Right renal cortex interstitium (tissue), 3 donors: ENCODE measurements at regions not wholly inside any gene's neighbourhood (a gene's known extent, or its start where the extent isn't known, plus 50 kb on each side); places are given as distances from the start of the nearest gene placed in this dataset.
A peak's percentile ranks its signal among the peaks of the same experiment; 100 is the strongest.

Source experiments
- DNase-seq, 3 donors: peaks; one replicate each; pipeline ENCODE4 v3.0.0-alpha.2; 2013; ENCODE audit warnings: low read depth in 3 of 3, low spot score in 2 of 3

- DNase-seq: peak in 1 of 3 donors; percentile 57
Measured at GRCh38 chr10:78964952-78965633, 103.7 kb upstream of the ZMIZ1 start.

DNA sequence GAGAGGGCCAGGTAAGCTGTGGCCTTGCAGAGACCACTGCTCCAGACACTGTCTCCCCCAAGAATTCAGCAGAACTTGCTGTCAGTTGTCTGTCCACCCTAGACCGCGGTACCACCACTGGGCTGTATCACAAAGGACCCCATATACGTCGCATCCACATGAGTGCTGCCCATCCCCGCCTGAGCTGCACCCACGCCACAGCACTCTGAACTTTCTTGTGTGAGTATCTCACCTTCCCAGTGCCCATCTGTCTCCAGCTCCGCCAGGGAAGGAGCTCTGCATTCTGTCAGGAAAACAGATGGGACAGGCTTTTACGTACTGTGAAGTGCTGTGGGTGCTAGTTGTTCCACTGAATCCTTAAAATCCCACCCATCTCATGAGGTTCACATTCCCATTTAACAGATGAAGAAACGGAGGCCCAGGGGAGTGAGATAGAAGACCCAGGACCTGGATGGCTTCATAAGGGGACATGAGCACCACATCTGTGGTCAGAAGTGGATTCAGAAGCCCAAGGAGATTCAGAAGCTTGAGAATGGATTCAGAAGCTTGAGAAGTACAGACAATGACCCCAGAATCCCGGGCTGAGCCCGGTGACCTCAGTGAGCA, 102.5 kb upstream of the ZMIZ1 start:
- no peak for DNase-seq

DNA sequence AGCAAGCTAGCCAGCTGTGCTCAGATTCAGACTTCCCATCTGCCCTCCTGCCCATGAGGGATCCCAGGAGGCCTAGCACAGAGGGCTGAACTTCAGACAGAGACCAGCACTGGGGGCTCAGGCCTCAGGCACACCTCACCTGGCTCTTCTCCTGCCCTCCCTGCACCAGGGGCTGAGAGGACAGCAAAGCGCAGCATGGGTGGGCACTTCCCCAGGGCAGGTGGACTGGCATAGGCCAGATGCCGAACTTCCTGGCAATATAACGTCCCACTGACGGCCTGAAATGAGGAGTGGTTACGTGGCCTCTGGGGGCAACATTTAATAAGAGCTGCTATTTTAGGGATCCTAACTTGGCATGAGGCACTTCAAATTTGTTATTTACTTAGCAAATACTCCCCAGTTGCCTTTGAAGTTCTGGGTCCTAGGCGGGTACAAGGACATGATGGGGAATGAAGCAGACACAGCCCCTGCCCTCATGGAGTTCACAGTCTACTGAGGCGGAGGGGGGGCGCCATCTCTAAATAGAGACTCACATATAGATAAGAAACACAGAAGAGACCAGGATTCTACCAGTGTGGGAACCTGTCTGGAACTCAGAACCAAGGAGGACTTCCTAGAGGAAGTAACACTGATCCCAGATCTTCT, 101.8 kb upstream of the ZMIZ1 start:
- no peak for DNase-seq

- no peak for DNase-seq
Measured at GRCh38 chr10:78968300-78968942, 100.3 kb upstream of the ZMIZ1 start.

DNA sequence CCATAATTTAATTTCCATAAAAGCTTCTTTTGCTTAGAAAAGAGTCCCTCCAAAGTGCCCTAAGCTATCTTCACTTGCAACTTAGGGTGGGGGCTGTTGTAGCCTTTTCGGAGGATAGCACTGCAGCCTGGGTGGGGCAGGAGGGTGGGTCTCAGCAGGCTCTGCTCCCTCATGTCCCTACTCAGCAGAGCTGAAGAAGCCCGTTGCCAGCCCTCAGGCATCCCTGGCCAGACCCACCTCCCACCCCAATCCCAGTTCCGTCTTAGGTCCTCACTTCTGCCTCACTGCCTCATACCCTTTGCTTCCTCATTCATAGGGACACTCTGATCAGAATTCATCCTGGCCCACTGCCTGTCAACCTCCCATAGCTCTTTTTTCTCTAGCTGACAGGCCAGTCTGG, 99.8 kb upstream of the ZMIZ1 start:
- no peak for DNase-seq

DNA sequence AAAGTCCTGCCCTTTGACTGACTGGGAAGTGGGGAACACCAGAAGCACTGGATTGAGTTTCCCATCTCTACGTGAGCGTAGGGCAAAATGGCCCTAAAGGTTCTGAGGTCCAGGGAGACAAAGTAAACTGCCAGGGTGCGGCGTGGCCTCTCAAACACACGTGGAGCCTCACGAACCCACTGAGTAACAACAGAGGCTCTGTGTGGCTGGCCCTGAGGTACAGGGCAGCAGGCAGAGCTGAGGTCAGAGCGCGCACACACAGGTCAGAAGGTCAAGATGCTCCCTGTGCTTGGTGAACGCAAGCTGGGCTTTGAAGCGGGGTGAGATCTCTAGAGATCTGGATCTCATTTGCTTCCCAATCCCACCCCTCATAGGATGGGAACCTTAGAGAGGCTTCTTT, 99.0 kb upstream of the ZMIZ1 start:
- no peak for DNase-seq

DNA sequence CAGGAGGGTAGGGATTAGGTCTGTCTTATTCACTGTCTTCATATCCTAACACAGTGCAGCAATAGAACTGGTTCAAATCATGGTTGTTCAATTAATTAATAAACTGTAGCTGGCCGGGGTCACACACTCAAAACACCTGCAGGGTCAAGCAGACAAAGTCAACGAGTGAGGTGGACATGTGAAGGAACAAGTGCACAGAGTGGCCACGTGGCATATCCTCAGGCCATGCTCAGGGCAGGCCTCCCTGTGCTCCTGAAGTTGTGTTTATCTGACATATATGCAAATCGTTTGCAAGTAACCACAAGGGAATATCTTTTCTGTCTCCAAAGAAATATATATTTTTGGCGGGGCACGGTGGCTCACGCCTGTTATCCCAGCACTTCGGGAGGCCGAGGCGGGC, 98.5 kb upstream of the ZMIZ1 start:
- DNase-seq: no peak

DNA sequence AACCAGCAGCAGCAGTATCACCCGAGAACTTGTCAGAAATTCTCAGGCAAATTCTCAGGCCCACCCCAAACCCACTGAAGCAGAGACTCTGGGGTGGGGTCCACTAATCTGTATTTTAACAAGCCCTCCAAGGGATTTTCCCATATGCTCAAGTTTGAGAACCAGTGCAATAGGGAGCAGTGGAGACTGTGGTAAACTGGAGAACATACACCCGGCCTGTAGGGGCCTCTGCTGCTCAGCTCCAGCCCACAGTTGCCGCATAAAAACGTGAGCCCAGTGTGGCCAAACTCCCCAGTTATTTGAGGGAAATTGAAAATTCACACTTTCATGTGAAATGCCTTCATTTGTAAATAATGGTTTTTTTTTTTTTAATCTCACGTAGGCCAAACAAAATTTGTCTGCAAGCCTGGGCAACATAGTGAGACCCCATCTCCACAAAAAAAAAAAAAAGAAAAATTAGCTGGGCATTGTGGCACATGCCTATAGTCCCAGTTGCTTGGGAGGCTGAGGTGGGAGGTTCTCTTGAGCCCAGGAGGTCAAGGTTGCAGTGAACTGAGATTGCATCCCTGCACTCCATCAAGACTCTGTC, 97.6 kb upstream of the ZMIZ1 start:
- no peak for DNase-seq

DNA sequence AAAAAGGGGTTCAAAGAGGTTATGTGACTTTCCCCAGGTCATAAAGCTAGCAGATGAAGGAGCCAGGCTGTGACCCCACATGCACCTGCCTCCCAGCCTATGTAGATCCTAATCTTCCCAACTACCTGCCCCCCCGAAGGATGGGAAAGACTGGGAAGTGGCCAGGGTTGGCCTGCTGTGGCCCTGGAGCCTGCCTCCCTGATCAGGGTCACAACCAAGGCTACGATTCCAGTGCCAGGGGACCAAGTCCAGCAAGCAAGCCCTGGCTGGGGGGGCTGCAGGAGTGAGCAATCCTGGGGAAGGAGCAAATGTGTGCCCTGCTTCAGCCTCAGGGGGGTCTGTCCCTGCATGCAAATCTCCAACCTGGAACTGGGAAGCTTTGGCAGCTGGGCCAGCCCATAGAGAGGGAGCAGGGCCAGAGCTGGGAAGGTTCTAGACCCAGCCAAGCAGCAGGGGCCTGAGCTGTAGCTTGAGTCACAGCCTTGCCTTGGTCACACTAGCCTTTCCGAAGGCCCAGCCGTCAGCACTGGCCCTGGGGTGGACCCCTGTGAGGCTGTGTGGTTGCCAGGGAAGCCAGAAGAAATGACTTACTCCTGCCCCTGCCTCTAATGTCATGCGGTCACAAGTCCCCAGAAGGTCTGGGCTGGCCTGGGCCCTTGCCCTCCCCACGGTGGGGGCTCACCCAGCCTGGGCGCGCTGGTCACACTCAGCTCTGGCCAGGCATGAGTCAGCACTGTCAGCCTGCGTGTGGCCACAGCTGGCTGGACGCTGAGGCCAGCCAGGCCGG, 96.4 kb upstream of the ZMIZ1 start:
- no peak for DNase-seq

GRCh38 chr10:78972947-78973900, 95.5 kb upstream of the ZMIZ1 start:
- peak; percentile 67 to 88 (median 85) for DNase-seq

GRCh38 chr10:78973901-78974616, 94.7 kb upstream of the ZMIZ1 start:
- DNase-seq: peak in 2 of 3 donors; percentile 69

GRCh38 chr10:78974617-78975317, 94.0 kb upstream of the ZMIZ1 start:
- no peak for DNase-seq

DNA sequence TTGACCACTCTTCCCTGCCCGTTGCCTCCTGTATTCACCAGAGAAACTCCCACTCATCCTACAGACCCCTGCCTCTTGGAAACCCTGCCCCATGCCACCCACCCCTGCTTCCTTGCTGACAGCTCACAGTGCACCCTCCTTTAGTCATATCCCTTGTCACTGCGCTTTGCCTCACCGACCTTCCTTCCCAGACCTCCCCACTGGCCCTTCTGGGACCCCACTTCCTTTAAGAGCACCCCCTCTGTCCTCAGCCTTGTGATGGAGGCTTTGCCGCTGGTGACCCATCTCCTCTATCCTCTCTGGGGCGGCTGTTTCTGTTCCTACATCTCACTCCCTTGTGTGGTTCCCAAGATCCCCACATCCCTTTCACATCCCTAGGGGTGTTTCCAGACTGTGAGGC, 92.8 kb upstream of the ZMIZ1 start:
- no peak for DNase-seq

DNA sequence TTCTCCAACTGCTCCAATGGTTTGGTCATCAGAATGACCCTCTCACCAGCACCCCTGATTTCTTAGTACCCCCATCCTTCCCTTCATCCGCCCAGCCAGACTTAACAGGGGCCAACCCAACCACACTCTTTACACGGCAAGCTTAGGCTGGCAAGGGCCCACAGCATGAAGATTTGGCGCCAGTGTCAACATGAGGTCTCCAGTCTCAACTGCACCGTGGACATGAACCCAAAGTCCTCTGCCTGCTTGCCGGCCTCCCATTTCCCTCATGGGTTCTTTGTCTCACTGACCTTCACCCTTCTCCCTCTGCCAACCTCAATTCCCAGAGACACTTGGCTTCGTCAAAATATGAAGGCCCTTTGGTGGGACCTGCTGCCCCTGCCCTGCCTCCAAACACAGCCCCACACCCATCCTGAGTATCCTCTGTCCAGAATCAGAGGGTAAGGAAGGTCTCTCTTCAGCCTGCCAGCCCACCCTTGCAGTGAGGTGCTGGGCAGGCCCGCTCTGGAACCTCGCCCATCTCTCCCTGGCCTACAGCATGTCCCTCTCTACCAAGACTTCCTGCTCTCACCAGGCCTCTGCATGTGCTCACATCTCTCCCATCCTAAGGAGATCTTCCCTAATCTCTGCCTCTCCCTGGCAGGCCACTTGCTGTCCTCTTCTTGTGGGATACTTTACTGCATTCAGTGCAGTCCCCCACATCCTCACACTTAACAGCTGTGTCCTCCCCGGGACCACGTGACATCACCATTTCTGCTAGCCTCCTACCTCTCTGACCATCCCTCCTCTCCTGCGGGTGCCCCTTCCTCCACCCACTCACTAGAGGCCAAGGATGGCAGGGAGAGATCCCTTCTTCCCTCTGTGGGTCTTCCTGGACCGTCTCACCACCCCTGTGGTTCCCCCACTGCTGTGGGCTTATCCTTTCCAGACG, 91.7 kb upstream of the ZMIZ1 start:
- no peak for DNase-seq

DNA sequence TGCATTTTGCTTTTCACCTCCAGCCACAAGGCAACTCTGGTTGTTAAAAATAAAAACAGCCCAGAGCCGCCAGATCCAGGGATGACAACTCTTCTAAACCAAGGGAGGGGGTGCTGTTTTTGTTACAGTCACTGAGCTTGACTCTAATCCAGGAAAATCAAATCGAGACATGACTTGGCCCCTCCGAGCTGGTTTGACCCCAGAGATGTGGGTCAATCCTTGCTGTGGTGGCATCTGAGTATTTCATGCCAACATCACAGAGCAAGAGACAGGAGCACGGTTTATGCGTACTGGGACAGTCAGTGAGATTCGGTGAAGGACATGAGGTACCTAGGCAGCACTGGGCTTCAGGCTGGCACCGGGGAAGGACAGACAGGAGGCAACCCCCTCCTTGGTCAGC, 88.8 kb upstream of the ZMIZ1 start:
- DNase-seq: no peak

DNA sequence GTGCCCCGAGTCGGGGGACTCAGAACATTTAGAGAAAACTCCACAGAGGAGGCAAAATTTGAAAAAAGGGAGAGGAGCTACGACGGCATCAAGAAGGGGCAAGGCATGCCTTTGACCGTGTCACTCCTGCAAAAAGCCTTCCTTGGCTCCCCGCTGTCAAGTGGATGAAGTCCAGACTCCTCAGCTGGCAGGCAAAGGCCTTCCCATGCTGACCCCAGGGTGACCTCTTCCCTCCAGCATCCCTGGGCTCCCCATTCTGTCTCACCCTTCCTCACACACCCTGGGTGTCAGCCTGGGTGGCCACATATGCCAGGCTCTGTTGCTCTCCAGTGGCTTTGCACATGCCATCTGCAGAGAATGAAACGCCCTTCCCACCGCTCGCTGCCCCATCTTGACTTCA, 88.4 kb upstream of the ZMIZ1 start:
- DNase-seq: no peak

DNA sequence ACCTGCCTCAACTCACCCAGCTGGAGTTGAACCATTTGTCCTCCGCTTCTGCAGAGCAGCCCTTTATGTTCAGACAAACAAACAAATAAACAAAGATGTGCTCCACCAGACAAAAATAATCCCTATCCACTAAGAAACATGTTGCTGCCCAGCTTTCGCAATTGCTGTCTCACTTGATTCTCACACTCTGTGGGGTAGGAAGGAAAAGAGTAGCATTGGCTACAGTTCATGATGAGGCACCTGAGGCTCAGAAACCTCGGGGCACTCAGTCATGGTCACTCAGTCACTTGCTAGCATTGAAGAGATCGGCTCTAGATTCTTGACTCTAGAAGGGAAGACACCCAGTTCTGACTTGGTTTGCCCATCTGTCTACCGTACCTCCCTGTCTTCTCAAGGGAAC, 88.0 kb upstream of the ZMIZ1 start:
- no peak for DNase-seq
